Upper lobe of right lung (tissue), 1 donor: ENCODE measurements at regions not wholly inside any gene's neighbourhood (a gene's known extent, or its start where the extent isn't known, plus 50 kb on each side); places are given as distances from the start of the nearest gene placed in this dataset.

ENCODE experiments used
- ATAC-seq: fragments of 200-7000 bp; cut with Tn5 transposase; one replicate; pipeline ENCODE4 v1.9.1; 2020; ENCODE audit warnings: mild to moderate bottlenecking, moderate library complexity
- DNase-seq: peaks from one replicate; pipeline ENCODE4 v3.0.0-alpha.2; 2020
- H3K27ac ChIP-seq: fragments of 200-600 bp; one replicate; pipeline ENCODE4 v1.8.0; 2022
- H3K27me3 ChIP-seq: fragments of 200-600 bp; one replicate; pipeline ENCODE4 v1.8.0; 2022; ENCODE audit warnings: mild to moderate bottlenecking
- H3K36me3 ChIP-seq: fragments of 200-600 bp; one replicate; pipeline ENCODE4 v1.8.0; 2022
- H3K4me1 ChIP-seq: fragments of 200-600 bp; one replicate; pipeline ENCODE4 v1.8.0; 2022
- H3K4me3 ChIP-seq: fragments of 200-600 bp; one replicate; pipeline ENCODE4 v1.8.0; 2022; ENCODE audit warnings: mild to moderate bottlenecking
- H3K9me3 ChIP-seq: fragments of 200-600 bp; one replicate; pipeline ENCODE4 v1.8.0; 2022
- CTCF ChIP-seq: fragments of 200-600 bp; IDR thresholded peaks from one replicate; pipeline ENCODE4 v1.8.0; 2022; ENCODE audit warnings: antibody characterized with exemption
- intact Hi-C: fragments of 100-400 bp; cut with DNase I; formaldehyde crosslinking; loops from one replicate; pipeline ENCODE4 v1.11.0; 2022
- donor health status: DM: no; HTN: yes; CAD: no; lungs with severe emphysema.

DNA sequence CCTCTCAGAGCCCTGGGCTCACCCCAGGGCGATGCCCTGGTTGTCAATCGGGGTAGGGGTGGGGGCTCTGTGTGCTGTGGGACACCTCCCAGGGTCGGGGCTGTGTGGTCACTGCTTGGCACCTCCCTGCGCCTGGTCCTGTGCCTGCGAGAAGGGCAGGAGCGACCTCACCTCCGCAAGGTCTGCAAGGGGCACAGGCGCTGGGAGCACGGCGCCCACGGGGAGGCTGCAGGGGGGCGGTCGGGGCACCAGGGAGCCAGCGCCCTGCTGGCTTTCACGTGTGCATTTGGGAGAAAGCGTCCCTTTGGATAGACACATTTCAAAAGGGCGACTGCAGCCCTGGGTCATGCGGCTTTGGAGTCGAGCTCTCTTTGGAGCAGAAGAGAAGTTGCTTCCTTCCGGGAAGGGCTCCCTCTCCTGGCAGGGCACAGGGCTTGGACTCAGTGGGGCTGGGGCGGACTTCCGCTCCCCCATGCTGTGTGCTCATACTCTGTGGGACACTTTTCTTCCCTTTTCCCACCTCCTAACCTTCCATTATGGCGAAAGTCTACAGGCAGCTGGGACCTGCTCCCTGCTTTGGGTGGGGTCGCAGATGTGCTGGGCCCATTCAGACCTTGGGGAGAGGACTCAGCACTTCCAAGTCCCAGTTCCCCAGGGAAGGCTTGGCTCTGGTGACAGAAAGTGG is 52.9 kb upstream of the SLC28A3 start:
- no peaks in the 10 kb centered on the region for H3K27me3 ChIP-seq
- peak; percentile 34 for ATAC-seq
- H3K4me3 ChIP-seq = no peak overlapping the region
- H3K36me3 ChIP-seq = no peaks in the 10 kb centered on the region
- intact Hi-C loops = no loop called here
- H3K27ac ChIP-seq = no peak overlapping the region
- no peaks in the 10 kb centered on the region for H3K9me3 ChIP-seq
- H3K4me1 ChIP-seq = no peaks in the 10 kb centered on the region
- no peak for DNase-seq
- TF ChIP-seq CTCF = no peak

DNA sequence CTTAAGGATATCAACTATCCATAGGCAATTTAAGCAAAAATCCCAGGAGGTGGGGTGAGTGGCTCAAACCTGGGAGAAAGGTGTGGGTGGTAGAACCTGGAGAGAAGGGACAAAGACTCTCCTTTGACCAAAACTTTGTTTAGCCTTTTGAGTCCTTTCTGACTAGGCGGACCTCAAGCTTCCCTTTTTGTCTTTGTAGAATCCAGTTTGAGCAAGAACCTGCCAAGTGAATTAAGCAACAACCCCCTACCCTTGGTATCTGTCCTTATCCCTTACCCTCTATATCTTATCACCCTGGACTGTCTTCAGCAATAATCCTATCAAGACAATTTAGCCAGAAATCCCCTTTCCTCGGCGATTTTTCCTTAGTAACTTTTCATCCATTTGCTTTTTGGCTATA is 53.5 kb upstream of the SLC28A3 start:
- DNase-seq = no peak
- Histone ChIP-seq H3K36me3 (no peaks in the 10 kb centered on the region), H3K4me1 (no peaks in the 10 kb centered on the region), H3K4me3 (no peak overlapping the region), H3K9me3 (no peaks in the 10 kb centered on the region), H3K27ac (no peak overlapping the region), H3K27me3 (no peaks in the 10 kb centered on the region)
- no peak for TF ChIP-seq CTCF
- intact Hi-C loops = no loop called here
- ATAC-seq = peak; percentile 38

DNA sequence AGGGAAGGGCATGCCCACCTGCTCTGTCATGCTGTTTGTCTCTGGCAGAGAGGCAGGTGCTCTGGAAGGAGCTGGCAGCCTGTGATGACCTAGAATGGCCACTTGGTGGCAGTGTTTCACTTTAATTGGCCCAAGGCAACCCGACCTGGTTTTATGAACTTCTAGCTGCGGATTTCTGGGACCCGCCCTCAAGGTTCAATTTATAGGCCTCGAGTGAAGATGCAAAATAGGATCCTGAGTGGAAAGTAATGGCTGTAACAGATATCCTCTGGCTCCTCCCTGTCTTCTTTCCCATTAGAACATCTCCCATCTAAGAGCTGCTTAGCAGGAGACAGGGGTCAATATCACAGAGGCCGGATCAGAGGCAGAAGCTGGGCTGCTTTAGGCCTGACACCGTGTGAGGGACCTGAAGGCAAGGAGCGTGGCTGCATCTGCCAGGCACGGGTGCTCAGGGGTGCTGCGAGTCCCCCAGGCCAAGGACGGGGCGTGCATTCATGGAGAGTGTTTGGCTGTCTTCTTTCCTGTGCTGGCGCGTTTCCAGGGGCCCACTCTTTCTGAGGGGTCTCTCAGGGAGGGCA is 56.7 kb upstream of the SLC28A3 start:
- H3K9me3 ChIP-seq = no peaks in the 10 kb centered on the region
- DNase-seq = no peak
- no peak overlapping the region for H3K4me3 ChIP-seq
- H3K27ac ChIP-seq = no peak overlapping the region
- no peaks in the 10 kb centered on the region for H3K27me3 ChIP-seq
- intact Hi-C loops = no loop called here
- H3K36me3 ChIP-seq = no peaks in the 10 kb centered on the region
- no peaks in the 10 kb centered on the region for H3K4me1 ChIP-seq
- TF ChIP-seq CTCF = peak; percentile 96
- peak; percentile 90 for ATAC-seq

DNA sequence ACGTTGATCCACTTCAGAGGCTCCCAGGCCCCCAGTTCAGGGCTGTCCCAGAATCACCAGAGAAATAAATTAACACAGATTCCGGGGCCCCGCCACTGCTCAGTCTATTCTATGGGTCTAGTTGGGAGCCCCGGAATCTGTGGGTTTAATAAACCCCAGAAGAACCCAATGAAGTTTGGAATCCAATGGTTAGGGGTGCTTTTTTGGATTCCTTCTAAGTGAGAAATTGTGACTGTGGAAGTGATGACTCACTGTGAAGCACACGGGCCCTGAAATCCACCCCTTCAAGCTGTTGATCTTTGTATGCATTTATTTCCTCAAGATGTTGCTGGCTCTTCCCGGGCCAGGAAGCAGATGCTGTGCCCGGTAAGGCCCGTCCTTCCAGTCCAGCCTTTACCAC is 57.3 kb upstream of the SLC28A3 start:
- ATAC-seq (no peak), DNase-seq (no peak)
- Histone ChIP-seq H3K27ac (no peak overlapping the region), H3K36me3 (no peaks in the 10 kb centered on the region), H3K9me3 (no peaks in the 10 kb centered on the region), H3K4me3 (no peak overlapping the region), H3K27me3 (no peaks in the 10 kb centered on the region), H3K4me1 (no peaks in the 10 kb centered on the region)
- TF ChIP-seq CTCF = no peak
- intact Hi-C loops = no loop called here

DNA sequence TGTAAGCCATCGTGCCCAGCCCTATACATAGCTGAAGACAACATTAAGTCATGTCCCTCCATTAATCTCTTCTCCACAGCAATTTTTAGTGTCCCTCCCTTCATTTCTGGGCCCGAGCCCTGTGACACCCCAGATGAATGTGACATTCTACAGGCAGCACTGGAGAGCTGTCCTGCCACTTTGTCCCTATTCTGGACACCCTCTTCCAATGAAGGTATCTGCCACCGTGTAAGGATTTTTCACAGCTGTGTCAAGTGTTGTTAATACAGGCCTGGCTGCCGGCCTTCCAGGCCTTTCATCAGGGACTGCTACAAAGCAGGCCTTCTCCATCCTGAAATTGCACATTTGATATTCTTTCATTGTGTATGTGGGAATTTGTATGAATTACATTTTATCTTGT is 62.0 kb upstream of the SLC28A3 start:
- intact Hi-C loops = no loop called here
- Histone ChIP-seq H3K4me3 (no peak overlapping the region), H3K27ac (no peak overlapping the region), H3K36me3 (no peaks in the 10 kb centered on the region), H3K9me3 (no peaks in the 10 kb centered on the region), H3K27me3 (no peaks in the 10 kb centered on the region), H3K4me1 (no peaks in the 10 kb centered on the region)
- TF ChIP-seq CTCF = no peak
- DNase-seq (no peak), ATAC-seq (no peak)

DNA sequence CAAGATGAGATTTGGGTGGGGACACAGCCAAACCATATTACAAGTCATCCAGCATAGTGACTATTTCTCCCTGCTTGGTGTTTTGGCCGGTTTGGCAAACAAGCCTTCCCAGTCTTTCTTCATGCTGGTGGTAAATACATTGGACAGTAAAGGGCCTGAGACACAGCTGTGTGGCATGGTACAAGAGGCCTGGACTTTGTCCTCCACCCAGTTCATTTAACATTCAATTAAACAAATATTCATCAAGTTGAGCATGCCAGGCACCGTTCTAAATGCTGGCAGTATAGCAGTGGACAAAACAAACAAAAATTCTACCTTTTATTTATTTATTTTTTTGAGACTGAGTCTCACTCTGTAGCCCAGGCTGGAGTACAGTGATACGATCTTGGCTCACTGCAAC is 62.7 kb upstream of the SLC28A3 start:
- Histone ChIP-seq H3K36me3 (no peaks in the 10 kb centered on the region), H3K9me3 (no peaks in the 10 kb centered on the region), H3K4me3 (no peak overlapping the region), H3K27ac (no peak overlapping the region), H3K4me1 (no peaks in the 10 kb centered on the region), H3K27me3 (no peaks in the 10 kb centered on the region)
- ATAC-seq (no peak), DNase-seq (no peak)
- no peak for TF ChIP-seq CTCF
- intact Hi-C loops = no loop called here
